ENCODE measurements at regions not wholly inside any gene's neighbourhood (a gene's known extent, or its start where the extent isn't known, plus 50 kb on each side); places are given as distances from the start of the nearest gene placed in this dataset.

DNA sequence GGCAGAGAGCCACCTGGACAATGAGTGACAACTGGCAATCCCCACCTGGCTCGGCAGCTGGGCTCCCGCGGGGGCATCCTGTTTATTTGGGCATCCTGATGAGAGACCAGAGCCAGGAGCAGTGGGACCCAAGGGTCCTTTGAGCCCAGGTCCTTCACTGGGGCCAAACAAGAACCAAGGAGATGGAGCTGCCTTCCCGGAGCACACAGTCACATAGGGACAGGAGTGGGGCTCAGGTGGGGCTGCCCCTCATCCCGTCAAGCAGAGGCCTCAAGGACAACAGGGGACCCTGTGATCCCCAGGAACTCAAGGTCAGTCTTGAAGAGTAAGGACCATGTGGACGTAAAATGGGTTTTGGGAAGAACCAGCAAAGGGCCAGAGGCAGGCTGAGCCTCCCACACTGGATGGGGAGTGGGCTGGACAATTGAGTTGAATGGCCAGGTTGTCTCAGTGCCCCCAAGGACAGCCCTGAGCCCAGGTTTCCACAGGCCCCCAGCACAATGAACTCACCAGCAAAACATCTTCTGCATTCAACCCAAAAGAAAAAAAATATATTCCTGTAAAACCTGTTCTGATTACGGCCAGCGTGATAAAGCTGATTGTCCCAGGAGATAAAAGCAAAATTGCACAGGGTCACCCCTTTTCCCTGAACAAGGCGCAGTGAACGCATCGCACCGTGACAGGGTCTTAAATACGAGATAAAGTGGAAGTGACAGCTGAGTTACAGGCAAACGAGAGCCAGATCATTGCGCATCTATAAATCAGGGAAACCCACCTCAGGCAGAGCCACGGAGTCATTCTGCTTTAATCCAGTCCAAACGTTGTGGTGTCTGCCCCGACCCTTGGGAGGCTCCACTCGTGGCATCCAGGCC, 86.2 kb downstream of the ANKRD60 start:
- TF ChIP-seq POLR2A (IDR thresholded peaks at IDR 0.05; ENCODE audit: extremely low read depth, insufficient read length) (no peak), MYC (IDR thresholded peaks at IDR 0.05; ENCODE audit: low read depth, low read length) (no peak)
- TF ChIP-seq, protein P1, sequence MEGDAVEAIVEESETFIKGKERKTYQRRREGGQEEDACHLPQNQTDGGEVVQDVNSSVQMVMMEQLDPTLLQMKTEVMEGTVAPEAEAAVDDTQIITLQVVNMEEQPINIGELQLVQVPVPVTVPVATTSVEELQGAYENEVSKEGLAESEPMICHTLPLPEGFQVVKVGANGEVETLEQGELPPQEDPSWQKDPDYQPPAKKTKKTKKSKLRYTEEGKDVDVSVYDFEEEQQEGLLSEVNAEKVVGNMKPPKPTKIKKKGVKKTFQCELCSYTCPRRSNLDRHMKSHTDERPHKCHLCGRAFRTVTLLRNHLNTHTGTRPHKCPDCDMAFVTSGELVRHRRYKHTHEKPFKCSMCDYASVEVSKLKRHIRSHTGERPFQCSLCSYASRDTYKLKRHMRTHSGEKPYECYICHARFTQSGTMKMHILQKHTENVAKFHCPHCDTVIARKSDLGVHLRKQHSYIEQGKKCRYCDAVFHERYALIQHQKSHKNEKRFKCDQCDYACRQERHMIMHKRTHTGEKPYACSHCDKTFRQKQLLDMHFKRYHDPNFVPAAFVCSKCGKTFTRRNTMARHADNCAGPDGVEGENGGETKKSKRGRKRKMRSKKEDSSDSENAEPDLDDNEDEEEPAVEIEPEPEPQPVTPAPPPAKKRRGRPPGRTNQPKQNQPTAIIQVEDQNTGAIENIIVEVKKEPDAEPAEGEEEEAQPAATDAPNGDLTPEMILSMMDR (IDR thresholded peaks at IDR 0.05; ENCODE audit: low read depth, low read length): no peak
- TF ChIP-seq, protein P2, sequence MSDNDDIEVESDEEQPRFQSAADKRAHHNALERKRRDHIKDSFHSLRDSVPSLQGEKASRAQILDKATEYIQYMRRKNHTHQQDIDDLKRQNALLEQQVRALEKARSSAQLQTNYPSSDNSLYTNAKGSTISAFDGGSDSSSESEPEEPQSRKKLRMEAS (IDR thresholded peaks at IDR 0.05; ENCODE audit: low read depth, low read length): no peak

Measured in NB4 (cell line).